K562 (cell line): ENCODE measurements at regions not wholly inside any gene's neighbourhood (a gene's known extent, or its start where the extent isn't known, plus 50 kb on each side); places are given as distances from the start of the nearest gene placed in this dataset.

Source experiments
- ATAC-seq: fragments of 200-7000 bp; cut with Tn5 transposase; 3 replicates; pipeline ENCODE4 v1.9.1; 2020; ENCODE audit warnings: moderate library complexity
- BruUV-seq: library from RNA; stranded (reverse); fragments of 400-500 nt; replicated peaks from 2 replicates; lab custom pipeline; 2021; lab: Mats Ljungman, UMichigan
- CTCF ChIA-PET: fragments of 300-600 bp; formaldehyde crosslinking; extraction: SDS; loops from one replicate; lab custom pipeline; 2021; ENCODE audit warnings: low intra/inter-chr PET ratio; lab: Yijun Ruan, JAX
- POLR2A ChIA-PET: fragments of 300-600, 350-650 bp; sonication (Branson Sonifier 250); formaldehyde crosslinking; extraction: SDS; loops from one replicate; lab custom pipeline; 2021; ENCODE audit warnings: antibody characterized with exemption, inconsistent platforms; lab: Yijun Ruan, JAX
- DNase-seq, 4 experiments: peaks; one replicate each; pipeline versions ENCODE4 v3.0.0 to v3.0.0-alpha.2; 2011 to 2018; ENCODE audit warnings: low spot score in 3 of 4, mixed read lengths in 3 of 4; ENCODE audit errors: extremely low read depth in 1 of 4
- FAIRE-seq: peaks from 2 replicates; lab custom pipeline; 2011; peaks lifted over from hg19 to GRCh38; lab: Jason Lieb, UNC
- H2AFZ ChIP-seq: 2 replicates; pipeline ENCODE4 v1.6.0; 2011; ENCODE audit warnings: low read depth, low read length, control low read depth, inconsistent platforms
- H3K27ac ChIP-seq: fragments of 200-600 bp; 3 replicates; pipeline ENCODE4 v1.8.0; 2011; ENCODE audit warnings: low read depth, mild to moderate bottlenecking, control low read depth, inconsistent platforms, low read length, moderate library complexity, mixed read lengths; ENCODE audit errors: extremely low read depth
- H3K27me3 ChIP-seq, 2 experiments: fragments of 300-600 bp in 1 of 2; 2 replicates in 1 of 2; 3 replicates in 1 of 2; pipeline versions ENCODE4 v1.6.0 to v1.8.0; 2011; ENCODE audit warnings: inconsistent platforms in 2 of 2, low read length in 2 of 2, mild to moderate bottlenecking in 1 of 2, mixed read lengths in 1 of 2, moderate library complexity in 1 of 2; ENCODE audit not compliant: control insufficient read depth in 2 of 2, insufficient read depth in 2 of 2
- H3K36me3 ChIP-seq: fragments of 300-600 bp; 3 replicates; pipeline ENCODE4 v1.8.0; 2011; ENCODE audit warnings: mild to moderate bottlenecking, low read length, inconsistent platforms; ENCODE audit not compliant: control insufficient read depth, insufficient read depth
- H3K4me1 ChIP-seq, 2 experiments: fragments of 200-600 bp in 1 of 2; replicated peaks in 1 of 2; 2 replicates in 1 of 2; 3 replicates in 1 of 2; pipeline versions ENCODE4 v1.5.1 to v1.8.0; 2011; ENCODE audit warnings: inconsistent platforms in 2 of 2, low read length in 2 of 2, mild to moderate bottlenecking in 1 of 2, mixed read lengths in 1 of 2, moderate library complexity in 1 of 2; ENCODE audit not compliant: control insufficient read depth in 2 of 2, insufficient read depth in 2 of 2
- H3K4me2 ChIP-seq: 2 replicates; pipeline ENCODE4 v1.6.1; 2011; ENCODE audit warnings: low read length, control low read depth, inconsistent platforms, mixed read lengths; ENCODE audit not compliant: insufficient read depth
- H3K4me3 ChIP-seq: fragments of 200-600 bp; sonication (generic), shearing (Covaris generic); 2 replicates; pipeline ENCODE4 v1.5.1; 2016; ENCODE audit warnings: control low read depth, inconsistent platforms
- H3K79me2 ChIP-seq: fragments of 200-600 bp; 3 replicates; pipeline ENCODE4 v1.8.0; 2011; ENCODE audit warnings: low read length, inconsistent platforms; ENCODE audit not compliant: control insufficient read depth, insufficient read depth
- H3K9ac ChIP-seq, 2 experiments: 2 replicates each; pipeline versions ENCODE4 v1.6.0 to v1.6.1; 2011; ENCODE audit warnings: low read depth in 2 of 2, low read length in 2 of 2, control low read depth in 1 of 2, inconsistent platforms in 1 of 2, mild to moderate bottlenecking in 1 of 2, mixed read lengths in 1 of 2; ENCODE audit not compliant: insufficient read depth in 1 of 2
- H3K9me1 ChIP-seq: one replicate; pipeline ENCODE4 v1.6.0; 2011; ENCODE audit warnings: inconsistent platforms, mild to moderate bottlenecking, low read length, moderate library complexity; ENCODE audit not compliant: control insufficient read depth, insufficient read depth
- H3K9me3 ChIP-seq: replicated peaks from 2 replicates; pipeline ENCODE4 v1.5.1; 2011; ENCODE audit warnings: low read depth, low read length, inconsistent platforms; ENCODE audit not compliant: control insufficient read depth, insufficient read depth
- H4K20me1 ChIP-seq: replicated peaks from 2 replicates; pipeline ENCODE4 v1.6.1; 2011; ENCODE audit warnings: low read length, inconsistent platforms, mixed read lengths; ENCODE audit not compliant: control insufficient read depth, insufficient read depth
- ARID1B ChIP-seq: fragments of 450-650 bp; IDR thresholded peaks from 2 replicates; pipeline ENCODE4 v1.6.1; 2016; ENCODE audit warnings: antibody characterized with exemption, mild to moderate bottlenecking, inconsistent platforms
- BACH1 ChIP-seq: fragments of 200-800 bp; sonication (Bioruptor generic); IDR thresholded peaks from 2 replicates; pipeline ENCODE4 v1.6.1; 2016; ENCODE audit warnings: missing genetic modification characterization, missing compliant biosample characterization
- GTF2F1 ChIP-seq: IDR thresholded peaks from 2 replicates; pipeline ENCODE4 v1.6.1; 2011; ENCODE audit warnings: low read depth, low read length, improper control_type of control experiment
- MAFG ChIP-seq: fragments of 450-650 bp; conservative IDR thresholded peaks from 2 replicates; pipeline ENCODE4 v1.6.1; 2016; ENCODE audit warnings: missing genetic modification characterization, missing compliant biosample characterization
- NFE2L1 ChIP-seq: fragments of 450-650 bp; IDR thresholded peaks from 2 replicates; pipeline ENCODE4 v1.6.1; 2016; ENCODE audit warnings: missing genetic modification characterization, low read depth, mild to moderate bottlenecking, missing compliant biosample characterization, moderate library complexity, borderline replicate concordance
- PBX2 ChIP-seq, 2 experiments: IDR thresholded peaks in 1 of 2; conservative IDR thresholded peaks in 1 of 2; 2 replicates each; pipeline ENCODE4 v1.6.1; 2016; ENCODE audit warnings: low read depth in 2 of 2, mild to moderate bottlenecking in 1 of 2, missing compliant biosample characterization in 1 of 2, missing genetic modification characterization in 1 of 2, moderate library complexity in 1 of 2
- SIRT6 ChIP-seq: IDR thresholded peaks from one replicate; pipeline ENCODE4 v1.6.1; 2012; ENCODE audit warnings: low read depth, mild to moderate bottlenecking, control low read depth, inconsistent platforms, low read length, moderate library complexity
- SIX5 ChIP-seq, 2 experiments: IDR thresholded peaks; 2 replicates each; pipeline ENCODE4 v1.6.1; 2011; ENCODE audit warnings: low read length in 2 of 2, borderline replicate concordance in 1 of 2, low read depth in 1 of 2, mild to moderate bottlenecking in 1 of 2, moderate library complexity in 1 of 2; ENCODE audit not compliant: insufficient read depth in 1 of 2
- TFAM ChIP-seq: fragments of 250-450 bp; sonication (Bioruptor Pico); conservative IDR thresholded peaks from 2 replicates; pipeline ENCODE4 v1.5.0; 2021; ENCODE audit warnings: mild to moderate bottlenecking, moderate library complexity
- TGIF2 ChIP-seq: sonication (generic); formaldehyde crosslinking; IDR thresholded peaks from 2 replicates; pipeline ENCODE4 v1.8.1; 2022; ENCODE audit warnings: mild to moderate bottlenecking, missing genetic modification reagents, moderate library complexity
- YY1 ChIP-seq, 3 experiments: IDR thresholded peaks; 2 replicates each; pipeline ENCODE4 v1.6.1; 2011; ENCODE audit warnings: low read length in 2 of 3, mild to moderate bottlenecking in 2 of 3, moderate library complexity in 2 of 3, borderline replicate concordance in 1 of 3, control low read depth in 1 of 3, low read depth in 1 of 3; ENCODE audit not compliant: insufficient read depth in 3 of 3, insufficient replicate concordance in 2 of 3, control insufficient read depth in 1 of 3, insufficient read length in 1 of 3; ENCODE audit errors: extremely low read depth in 1 of 3
- ZKSCAN1 ChIP-seq: fragments of 150-350 bp; IDR thresholded peaks from 2 replicates; pipeline ENCODE4 v1.6.1; 2016; ENCODE audit warnings: low read depth, low read length
- ZNF140 ChIP-seq: fragments of 250-450 bp; sonication (Bioruptor Pico); IDR thresholded peaks from 2 replicates; pipeline ENCODE4 v1.8.0; 2021; ENCODE audit warnings: moderate library complexity, mild to moderate bottlenecking, inconsistent platforms
- ZNF274 ChIP-seq: IDR thresholded peaks from 2 replicates; pipeline ENCODE4 v1.6.1; 2011; ENCODE audit warnings: low read depth, mild to moderate bottlenecking, low read length, moderate library complexity, borderline replicate concordance
- ZNF3 ChIP-seq: fragments of 250-450 bp; sonication (Bioruptor Pico); IDR thresholded peaks from 2 replicates; pipeline ENCODE4 v1.5.0; 2021; ENCODE audit warnings: mild to moderate bottlenecking, moderate library complexity
- ZSCAN32 ChIP-seq: fragments of 450-650 bp; formaldehyde crosslinking; IDR thresholded peaks from 2 replicates; pipeline ENCODE4 v1.4.0; 2020; ENCODE audit warnings: mild to moderate bottlenecking, moderate library complexity
- WGBS: fragments of 100-300 bp; shearing (Covaris generic); methylation state at CpG from one replicate; pipeline ENCODE4 v1.1.6; 2016; ENCODE audit warnings: low coverage, mixed read lengths; ENCODE audit not compliant: insufficient coverage; ENCODE audit errors: missing lambda C conversion rate; 5-methylcytosine and 5-hydroxymethylcytosine counted together
- in situ Hi-C: fragments of 300-500 bp; cut with MboI; formaldehyde crosslinking; loops from 4 replicates; pipeline ENCODE4 v1.15.0; 2018; ENCODE audit warnings: inconsistent platforms, mixed read lengths
- intact Hi-C: fragments of 100-400 bp; cut with micrococcal nuclease; formaldehyde crosslinking; loops from 2 replicates; pipeline ENCODE4 v1.14.2; 2022
- TF ChIP-seq, protein P1 (sequence below): fragments of 250-450 bp; sonication (Bioruptor Pico); IDR thresholded peaks from 2 replicates; pipeline ENCODE4 v1.8.0; 2022; ENCODE audit warnings: moderate library complexity, mild to moderate bottlenecking, inconsistent platforms
- TF ChIP-seq, protein P2 (sequence below): fragments of 450-650 bp; formaldehyde crosslinking; IDR thresholded peaks from 2 replicates; pipeline ENCODE4 v1.4.0; 2022; ENCODE audit warnings: mild to moderate bottlenecking, moderate library complexity

GRCh38 chr4:185998791-185999190 is 70.2 kb upstream of the TLR3 start:
- H2AFZ ChIP-seq, result no peak overlapping the region
- no peaks in the 10 kb centered on the region for H3K9me3 ChIP-seq
- H3K4me2 ChIP-seq, result no peak overlapping the region
- ATAC-seq (no peak), DNase-seq (no peak), FAIRE-seq (no peak)
- CTCF ChIA-PET, result no interaction called here
- intact Hi-C loops, result no loop called here
- no peaks in the 10 kb centered on the region for H3K36me3 ChIP-seq
- H3K27ac ChIP-seq, result no peak overlapping the region
- no peaks in the 10 kb centered on the region for H3K79me2 ChIP-seq
- no peak overlapping the region for H3K9ac ChIP-seq
- POLR2A ChIA-PET, result interaction anchor here (0.8 kb wide), 1 partner anchor 67 kb away, joined by 3 read pairs; no protein-coding TSS in a partner anchor
- H3K4me3 ChIP-seq, result no peak overlapping the region
- no TSS peak for BruUV-seq
- no peaks in the 10 kb centered on the region; the same call in 1 of the 2 replicates for H4K20me1 ChIP-seq
- 0% methylated on average over 5 of the region's 5 CpGs for WGBS
- no peaks in the 10 kb centered on the region for H3K4me1 ChIP-seq
- peaks cover 1 to 23% of the 10 kb centered on the region in 2 experiments; a peak in 4 of 5 replicates for H3K27me3 ChIP-seq
- no peaks in the 10 kb centered on the region for H3K9me1 ChIP-seq
- in situ Hi-C loops, result no loop called here
- no peak for TF ChIP-seq ZKSCAN1
- TF ChIP-seq GTF2F1, result no peak
- no peak for TF ChIP-seq ZNF274
- TF ChIP-seq ZNF140 (CRISPR knock-in tag), result no peak
- TF ChIP-seq SIRT6, result no peak
- no peak for TF ChIP-seq TGIF2 (CRISPR knock-in tag)
- TF ChIP-seq ZNF3 (CRISPR knock-in tag), result no peak
- no peak for TF ChIP-seq TFAM (CRISPR knock-in tag)
- TF ChIP-seq, protein P1, sequence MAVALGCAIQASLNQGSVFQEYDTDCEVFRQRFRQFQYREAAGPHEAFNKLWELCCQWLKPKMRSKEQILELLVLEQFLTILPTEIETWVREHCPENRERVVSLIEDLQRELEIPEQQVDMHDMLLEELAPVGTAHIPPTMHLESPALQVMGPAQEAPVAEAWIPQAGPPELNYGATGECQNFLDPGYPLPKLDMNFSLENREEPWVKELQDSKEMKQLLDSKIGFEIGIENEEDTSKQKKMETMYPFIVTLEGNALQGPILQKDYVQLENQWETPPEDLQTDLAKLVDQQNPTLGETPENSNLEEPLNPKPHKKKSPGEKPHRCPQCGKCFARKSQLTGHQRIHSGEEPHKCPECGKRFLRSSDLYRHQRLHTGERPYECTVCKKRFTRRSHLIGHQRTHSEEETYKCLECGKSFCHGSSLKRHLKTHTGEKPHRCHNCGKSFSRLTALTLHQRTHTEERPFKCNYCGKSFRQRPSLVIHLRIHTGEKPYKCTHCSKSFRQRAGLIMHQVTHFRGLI (CRISPR knock-in tag), result no peak
- TF ChIP-seq, protein P2, sequence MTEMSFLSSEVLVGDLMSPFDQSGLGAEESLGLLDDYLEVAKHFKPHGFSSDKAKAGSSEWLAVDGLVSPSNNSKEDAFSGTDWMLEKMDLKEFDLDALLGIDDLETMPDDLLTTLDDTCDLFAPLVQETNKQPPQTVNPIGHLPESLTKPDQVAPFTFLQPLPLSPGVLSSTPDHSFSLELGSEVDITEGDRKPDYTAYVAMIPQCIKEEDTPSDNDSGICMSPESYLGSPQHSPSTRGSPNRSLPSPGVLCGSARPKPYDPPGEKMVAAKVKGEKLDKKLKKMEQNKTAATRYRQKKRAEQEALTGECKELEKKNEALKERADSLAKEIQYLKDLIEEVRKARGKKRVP, result no peak
- TF ChIP-seq ZSCAN32, result no peak
- no peak for TF ChIP-seq PBX2 (CRISPR knock-in tag; IDR thresholded peaks at IDR 0.05; ENCODE audit: low read depth)
- TF ChIP-seq PBX2 (tag; conservative IDR thresholded peaks at IDR 0.05; ENCODE audit: low read depth), result no peak
- TF ChIP-seq NFE2L1, result no peak
- TF ChIP-seq YY1 (IDR thresholded peaks at IDR 0.05; ENCODE audit: borderline replicate concordance in 1 of 3, control insufficient read depth in 1 of 3, extremely low read depth in 1 of 3, insufficient read depth in 3 of 3, insufficient read length in 1 of 3, insufficient replicate concordance in 2 of 3, low read depth in 1 of 3, low read length in 2 of 3), result no peak
- no peak for TF ChIP-seq ARID1B
- TF ChIP-seq BACH1, result no peak
- TF ChIP-seq MAFG (tag), result no peak
- TF ChIP-seq SIX5 (IDR thresholded peaks at IDR 0.05; ENCODE audit: borderline replicate concordance in 1 of 2, insufficient read depth in 1 of 2, low read depth in 1 of 2, low read length in 2 of 2), result no peak
